SKM-1 treated with dmso at 0.1 percent for 144 hours (cell line): ENCODE measurements at regions not wholly inside any gene's neighbourhood (a gene's known extent, or its start where the extent isn't known, plus 50 kb on each side); places are given as distances from the start of the nearest gene placed in this dataset.
"Not testable (repeated sequence)": the region's sequence is repeated elsewhere in the genome, so short reads cannot be mapped to it uniquely, and the experiment has no call there.

Source experiments
- DNase-seq: peaks from one replicate; lab custom pipeline; 2025; ENCODE audit not compliant: unreplicated experiment; lab: John Stamatoyannopoulos, UW

DNA sequence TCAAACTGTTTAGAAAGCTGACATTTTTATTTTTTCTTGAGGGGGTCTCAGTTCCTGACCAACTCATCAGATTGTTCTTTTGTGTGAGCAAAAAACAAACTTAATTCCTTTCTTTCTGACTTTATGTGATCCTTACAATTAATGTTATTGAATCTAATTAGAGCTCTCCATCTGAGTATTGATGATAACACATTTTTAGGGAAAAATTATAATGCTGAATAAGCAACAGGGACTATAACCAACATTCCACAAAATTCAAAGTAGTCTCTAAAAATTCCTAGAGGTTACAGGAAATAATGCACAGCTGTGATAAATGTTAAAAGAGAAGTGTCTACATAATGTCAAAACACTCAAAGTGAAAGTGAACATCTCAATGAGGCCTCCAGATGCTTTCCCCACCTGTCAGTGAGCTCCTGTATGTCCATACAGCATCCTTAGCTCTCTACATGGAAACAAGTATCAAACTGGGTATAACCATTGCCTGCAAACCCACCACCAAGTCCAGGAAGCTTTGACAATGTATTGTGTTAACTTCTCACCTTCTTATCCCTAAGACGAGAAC, 786.0 kb upstream of the SLC39A10 start:
- DNase-seq, result no peak

DNA sequence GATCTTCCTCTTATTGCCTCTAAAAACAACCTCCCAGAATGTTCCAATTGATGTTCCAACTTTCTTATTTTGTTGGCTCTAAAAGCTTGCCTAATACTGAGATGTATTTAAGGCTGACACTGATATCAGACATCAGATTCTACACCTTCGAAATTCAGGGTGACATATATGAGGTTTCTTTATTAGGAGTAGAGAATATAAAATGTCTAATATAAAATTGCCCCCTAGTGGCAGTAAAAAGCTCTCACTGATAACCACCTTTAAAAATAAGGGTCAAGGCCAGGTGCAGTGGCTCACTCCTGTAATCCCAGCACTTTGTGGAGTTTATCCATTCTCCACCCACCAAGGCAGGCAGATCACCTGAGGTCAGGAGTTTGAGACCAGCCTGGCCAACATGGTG, 789.7 kb upstream of the SLC39A10 start:
- peak; percentile 24 for DNase-seq

DNA sequence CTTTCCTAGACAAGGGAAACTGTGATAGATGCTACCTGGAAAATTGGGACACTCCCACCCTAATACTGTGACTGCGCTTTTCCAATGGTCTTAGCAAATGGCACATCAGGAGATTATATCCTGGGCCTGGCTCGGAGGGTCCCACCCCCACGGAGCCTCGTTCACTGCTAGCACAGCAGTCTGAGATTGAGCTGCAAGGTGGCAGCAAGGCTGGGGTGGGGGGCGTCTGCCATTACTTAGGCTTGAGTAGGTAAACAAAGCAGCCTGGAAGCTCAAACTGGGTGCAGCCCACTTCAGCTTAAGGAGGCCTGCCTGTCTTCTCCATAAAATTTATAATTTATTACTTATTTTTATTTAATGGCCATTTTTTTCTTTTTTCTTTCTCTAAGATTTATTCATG, 802.1 kb upstream of the SLC39A10 start:
- no peak for DNase-seq

DNA sequence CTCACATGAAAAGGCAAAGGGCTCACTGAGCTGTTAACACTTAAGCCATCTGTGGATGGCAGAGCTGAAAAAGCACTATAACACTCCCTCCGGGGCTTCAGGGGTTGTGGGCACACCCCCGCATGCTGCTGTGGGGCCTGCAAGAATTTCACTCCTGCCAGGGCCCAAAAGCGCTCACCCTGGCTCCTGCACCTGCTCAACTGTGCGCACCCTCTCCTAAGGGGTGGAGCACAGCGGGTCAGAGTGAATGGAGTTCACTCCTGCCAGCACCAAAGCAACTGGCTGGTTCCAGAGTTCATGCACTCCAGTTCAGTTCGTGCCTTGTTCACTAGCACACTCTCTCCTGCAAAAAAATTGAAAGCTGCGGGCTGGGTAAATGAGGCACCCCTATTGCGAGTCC, 814.2 kb upstream of the SLC39A10 start:
- DNase-seq, result no peak

DNA sequence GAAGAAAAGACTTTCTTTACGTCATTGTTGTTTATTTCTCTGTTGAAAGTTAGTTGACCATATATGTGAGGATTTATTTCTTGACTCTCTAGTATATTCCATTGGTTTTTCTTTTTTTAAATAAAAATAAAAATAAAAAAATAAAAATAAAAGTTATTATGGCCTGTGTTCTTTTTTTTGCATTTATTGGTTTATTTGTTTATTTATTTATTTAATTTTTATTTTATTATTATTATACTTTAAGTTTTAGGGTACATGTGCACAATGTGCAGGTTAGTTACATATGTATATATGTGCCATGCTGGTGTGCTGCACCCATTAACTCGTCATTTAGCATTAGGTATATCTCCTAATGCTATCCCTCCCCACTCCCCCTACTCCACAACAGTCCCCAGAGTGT, 822.7 kb upstream of the SLC39A10 start:
- not testable (repeated sequence) for DNase-seq

DNA sequence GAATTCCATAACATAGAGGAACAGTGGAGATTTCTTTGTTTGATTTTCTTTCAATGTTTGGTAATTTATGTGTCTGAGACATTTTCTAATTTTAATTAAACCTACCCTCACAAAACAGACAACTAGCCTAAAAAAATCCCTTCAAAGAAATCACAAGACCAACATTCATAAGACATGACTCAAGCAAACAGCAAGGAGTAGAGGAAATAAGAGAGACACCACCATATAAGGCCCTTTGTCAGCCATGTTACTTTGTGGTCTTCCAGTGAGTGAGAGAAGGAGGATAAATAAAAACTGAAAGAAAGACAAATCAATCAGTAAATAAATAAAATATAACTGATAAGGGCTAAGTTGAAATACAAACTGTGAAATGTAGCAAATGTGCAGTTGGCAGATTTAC, 830.8 kb upstream of the SLC39A10 start:
- DNase-seq, result no peak

DNA sequence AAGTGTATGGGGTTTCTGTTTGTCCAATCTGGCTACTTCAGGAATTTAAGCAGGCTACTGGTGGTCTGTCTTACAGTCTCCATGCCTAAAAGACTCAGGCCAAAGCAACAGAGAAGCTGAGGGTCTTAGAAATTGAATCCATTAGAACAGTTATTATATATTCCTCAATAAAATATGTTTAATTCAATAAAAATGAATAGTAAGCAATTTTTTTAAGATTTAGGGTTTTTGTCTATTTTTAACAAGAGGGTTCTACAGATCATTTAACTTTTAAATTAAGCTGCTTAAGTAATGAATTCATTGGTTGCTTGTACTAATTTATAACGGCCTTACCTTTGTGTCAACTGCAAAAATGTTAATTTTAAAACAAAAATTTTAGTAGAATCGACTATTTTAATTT, 832.6 kb upstream of the SLC39A10 start:
- DNase-seq, result no peak

DNA sequence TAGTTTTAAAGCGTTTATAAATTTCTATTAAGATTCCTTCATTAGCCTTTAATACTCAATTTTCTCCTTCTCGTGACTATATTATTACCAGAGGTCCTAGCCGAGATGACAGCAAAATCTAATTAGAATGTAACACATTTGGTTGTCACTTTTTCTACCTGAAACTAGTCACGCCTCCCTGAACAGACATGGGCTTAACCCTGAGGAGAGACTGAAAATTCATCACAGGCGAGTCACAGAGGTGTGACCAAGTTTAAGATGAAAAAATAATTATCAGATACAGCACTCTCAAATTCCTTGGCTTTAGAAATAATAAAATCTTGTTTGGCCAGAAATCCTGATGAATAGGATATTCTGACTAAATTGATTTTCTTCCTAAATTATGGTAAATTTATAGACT, 834.4 kb upstream of the SLC39A10 start:
- DNase-seq, result no peak

DNA sequence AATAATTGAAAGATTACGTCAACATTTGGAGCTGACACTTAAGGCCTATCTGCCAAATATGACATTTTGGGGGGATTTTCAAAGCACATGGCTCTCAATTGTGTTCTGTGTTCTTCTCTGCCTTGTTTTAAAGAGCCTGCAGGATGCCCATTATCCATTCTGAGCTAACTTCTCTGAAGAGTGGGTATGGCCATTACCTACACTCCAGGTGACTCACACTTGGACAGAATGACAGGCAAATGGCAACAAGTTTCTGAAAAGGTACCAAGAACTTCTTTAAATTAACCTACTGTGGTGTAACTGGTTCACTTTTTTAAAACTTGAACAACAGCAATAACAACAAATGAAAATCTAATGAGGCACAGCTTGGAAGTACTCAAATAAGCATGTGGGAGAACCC, 834.9 kb upstream of the SLC39A10 start:
- DNase-seq, result no peak

DNA sequence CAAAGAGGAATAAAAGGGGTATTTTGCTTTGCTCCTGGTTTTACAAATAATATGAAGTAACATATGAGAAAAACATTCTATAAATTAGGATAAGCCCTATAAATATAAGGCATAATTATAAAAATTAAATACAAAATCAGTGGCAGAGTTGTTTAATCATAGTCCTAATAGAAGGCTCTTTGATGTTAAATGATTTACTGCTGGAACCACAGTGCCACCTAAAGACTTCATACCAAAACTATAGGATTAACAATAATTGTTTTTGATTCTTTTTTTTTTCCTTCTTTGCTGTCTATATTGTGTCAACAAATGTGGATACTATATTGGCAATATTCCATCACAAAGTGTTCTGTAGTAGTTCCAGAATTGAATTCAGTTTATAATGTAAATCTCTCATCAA, 837.7 kb upstream of the SLC39A10 start:
- DNase-seq, result no peak

DNA sequence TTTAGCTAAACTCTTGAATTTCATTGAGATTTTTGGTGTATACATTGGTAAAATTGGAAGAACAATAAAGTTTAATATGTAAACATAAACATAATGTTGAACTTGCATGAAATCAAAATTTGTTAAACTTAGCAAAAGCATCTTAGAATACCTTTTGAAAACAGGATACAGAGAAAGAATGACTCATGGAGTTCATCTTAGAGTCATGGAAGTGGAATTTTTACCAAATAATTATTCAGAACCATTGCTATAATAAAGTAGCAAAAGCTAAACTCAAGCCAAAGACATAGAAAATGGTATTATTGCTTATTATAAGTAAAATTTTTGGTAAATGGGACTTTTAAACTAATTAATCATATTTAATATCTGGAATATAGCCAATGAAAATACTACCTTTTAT, 841.6 kb upstream of the SLC39A10 start:
- DNase-seq, result no peak

DNA sequence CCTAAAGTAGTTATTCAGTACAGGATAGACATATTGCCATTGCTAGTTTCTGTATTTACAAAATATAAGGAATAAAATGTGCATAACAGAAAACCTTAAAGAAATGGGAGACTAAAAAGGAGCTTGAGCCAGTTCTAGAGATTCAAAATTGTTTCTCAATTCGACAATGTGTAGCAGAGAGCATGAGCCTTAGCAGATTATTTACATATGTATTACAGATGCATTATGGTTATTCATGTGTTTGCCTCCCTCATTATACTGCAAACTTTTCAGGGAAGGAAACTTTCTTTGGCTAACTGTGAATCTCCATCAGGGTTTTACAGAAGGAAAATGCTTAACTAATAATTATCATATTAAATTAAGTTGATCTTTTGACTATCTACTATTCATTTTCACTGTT, 854.4 kb upstream of the SLC39A10 start:
- no peak for DNase-seq

DNA sequence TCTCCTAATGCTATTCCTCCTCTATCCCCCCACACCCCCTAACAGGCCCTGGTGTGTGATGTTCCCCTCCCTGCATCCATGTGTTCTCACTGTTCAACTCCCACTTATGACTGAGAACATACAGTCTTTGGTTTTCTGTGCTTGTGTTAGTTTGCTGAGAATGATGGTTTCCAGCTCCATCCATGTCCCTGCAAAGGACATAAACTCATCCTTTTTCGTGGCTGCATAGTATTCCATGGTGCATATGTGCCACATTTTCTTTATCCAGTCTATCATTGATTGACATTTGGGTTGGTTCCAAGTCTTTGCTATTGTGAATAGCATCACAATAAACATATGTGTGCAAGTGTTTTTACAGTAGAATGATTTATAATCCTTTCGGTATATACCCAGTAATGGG, 870.0 kb upstream of the SLC39A10 start:
- not testable (repeated sequence) for DNase-seq

DNA sequence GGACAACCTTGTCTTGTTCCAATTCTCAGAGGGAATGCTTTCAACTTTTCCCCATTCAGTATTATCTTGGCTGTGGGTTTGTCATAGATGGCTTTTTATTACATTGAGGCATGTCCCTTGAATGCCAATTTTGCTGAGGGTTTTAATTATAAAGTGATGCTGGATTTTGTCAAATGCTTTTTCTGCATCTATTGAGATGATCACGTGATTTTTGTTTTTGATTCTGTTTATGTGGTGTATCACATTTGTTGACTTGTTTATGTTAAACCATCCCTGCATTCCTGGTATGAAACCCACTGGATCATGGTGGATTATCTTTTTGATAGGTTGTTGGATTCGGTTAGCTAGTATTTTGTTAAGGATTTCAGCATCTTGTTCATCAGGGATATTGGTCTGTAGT, 885.6 kb upstream of the SLC39A10 start:
- DNase-seq, result not testable (repeated sequence)

DNA sequence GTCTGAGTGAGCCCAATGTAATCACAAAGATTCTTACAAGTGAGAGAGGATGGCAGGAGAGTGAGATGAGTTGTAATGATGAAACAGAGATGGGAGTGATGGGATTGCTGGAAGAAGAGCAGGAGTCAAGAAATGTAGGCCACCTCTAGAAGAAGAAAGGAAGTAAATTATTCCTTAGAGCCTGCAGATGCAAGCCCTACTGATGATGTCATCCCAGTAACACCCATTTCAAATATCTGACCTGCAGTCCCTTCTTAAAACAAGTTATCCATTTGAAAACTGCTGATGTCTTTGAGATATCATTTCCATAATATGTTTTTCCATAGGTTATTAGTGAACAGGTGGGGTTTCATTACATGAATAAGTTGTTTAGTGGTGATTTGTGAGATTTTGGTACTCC, 888.0 kb upstream of the SLC39A10 start:
- DNase-seq, result no peak

DNA sequence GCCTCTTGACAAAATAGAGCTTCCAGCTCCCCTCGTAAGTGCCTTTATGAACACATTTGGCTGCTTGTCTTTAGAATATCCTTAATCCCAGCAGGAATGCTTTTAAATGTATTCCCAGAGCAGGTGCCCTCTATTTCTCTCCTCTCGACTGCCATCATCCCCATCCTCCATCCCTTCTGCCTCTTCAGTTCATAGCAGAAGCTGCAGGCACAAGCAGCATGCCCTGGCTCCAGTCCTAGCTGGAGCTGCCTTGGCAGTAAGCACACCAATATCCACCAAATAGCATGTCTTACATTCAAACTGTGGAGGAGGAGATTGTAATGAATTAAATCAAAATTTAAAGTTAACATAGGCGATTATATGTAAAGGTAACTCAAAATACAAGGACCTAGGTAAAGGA, 891.3 kb upstream of the SLC39A10 start:
- no peak for DNase-seq

DNA sequence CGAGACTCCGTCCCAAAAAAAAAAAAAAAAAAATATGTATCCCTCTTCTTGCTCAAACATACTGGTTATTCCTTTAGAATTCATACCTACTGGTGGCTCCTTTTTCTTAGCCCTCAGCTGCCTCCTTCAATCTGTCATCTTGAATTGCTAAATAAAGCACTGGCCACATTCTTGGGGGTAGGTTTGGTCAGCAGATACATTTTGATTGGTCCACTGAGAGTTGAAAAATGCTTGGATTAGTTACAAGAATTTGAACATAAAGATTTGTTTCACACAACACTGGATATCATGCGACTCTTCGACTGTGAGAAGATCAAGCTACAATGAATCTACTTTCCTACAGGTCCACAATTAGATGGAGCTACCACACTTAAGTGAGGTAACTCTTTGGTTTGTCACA, 906.1 kb upstream of the SLC39A10 start:
- DNase-seq, result no peak

DNA sequence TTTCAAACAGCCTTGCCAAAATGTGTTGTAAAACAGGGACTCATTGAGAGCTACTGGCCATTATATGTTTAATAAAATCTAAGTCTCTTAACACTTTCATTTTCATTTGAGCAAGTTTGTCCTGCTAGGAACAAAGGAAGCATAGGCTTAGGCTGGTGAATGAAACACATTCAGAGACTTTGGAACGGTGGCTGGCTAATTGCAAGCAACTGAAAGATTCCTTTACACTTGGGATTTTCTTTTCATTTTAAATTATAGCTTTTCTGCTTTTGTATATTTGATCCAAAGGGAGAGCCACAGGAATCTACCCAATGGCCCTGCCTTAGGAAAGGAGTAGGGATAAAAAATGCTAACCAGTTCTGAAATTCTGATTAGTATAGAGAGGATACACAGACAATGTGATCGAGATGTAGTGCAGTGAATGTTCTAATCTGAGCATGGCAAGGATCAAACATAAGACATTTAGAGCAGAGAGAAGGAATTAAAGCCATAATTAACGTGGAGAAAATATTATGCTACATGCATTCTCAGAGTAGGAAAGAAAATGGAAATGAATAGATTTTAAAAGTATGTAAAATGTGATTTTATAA, 911.4 kb upstream of the SLC39A10 start:
- DNase-seq, result no peak

DNA sequence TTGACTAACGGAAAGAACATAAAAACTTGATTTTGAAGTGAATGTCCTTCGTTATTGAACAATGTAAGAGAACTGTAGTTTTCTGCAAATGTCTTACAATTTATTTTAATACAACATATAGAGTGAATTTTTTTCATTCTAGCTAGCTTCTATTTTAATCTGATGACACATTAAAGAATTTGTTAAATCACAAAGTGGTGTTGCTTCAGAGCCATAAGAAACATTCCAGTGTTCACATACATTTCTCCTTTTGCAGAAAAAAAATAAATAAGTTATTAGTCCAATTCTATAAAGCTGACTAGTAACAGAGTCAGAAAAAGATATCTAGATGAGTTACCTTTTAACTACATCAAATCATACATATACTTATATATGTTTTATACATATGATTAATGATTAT, 914.3 kb upstream of the SLC39A10 start:
- DNase-seq, result no peak

DNA sequence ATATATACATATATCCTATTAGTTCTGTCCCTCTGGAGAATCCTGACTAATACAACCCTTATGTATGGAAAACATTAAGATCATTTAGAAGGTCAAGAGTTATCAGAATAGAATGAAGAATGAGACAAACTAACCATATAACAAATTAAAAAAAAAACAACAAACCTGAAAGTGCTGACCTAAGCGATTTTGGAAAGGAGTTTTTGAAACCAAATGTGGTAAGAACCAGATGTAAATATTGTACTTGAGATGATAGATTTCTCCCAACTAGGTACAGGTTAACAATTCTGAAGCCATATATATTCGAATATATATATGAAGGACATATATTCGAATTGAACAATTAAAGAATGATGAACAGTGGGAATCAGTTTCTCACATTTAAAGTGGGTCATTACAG, 917.8 kb upstream of the SLC39A10 start:
- DNase-seq, result no peak

DNA sequence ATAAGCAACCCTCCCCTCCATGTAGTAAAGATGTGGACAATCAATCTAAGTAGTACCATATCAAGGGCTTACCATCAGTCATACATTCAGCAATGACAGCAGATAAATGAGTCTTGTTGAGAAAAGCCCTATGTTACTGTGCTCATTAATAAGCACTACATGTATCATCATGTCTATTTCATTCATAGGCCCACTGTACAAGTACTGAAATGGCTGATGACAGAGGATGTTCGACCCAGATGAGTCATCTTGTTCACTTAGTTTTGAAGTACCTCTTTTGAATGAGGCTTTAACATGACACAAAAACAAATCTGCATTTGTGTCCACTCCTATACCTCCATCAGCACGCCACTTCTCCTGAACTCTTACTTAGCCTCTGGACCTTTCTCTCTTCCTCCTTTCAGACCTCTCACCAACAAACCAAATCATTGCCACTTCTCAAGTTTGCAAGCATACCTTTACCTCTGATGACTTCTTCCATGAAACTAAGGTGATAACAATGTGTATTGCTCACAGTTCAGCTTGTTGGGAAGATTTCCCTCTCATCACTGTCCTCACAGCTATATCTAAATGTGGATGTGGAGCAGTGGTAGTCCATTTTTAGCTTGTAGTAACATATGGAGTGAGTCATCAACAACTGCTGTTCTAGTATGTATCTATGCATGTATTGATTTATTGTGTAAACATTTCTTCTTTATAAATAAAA, 921.0 kb upstream of the SLC39A10 start:
- no peak for DNase-seq

DNA sequence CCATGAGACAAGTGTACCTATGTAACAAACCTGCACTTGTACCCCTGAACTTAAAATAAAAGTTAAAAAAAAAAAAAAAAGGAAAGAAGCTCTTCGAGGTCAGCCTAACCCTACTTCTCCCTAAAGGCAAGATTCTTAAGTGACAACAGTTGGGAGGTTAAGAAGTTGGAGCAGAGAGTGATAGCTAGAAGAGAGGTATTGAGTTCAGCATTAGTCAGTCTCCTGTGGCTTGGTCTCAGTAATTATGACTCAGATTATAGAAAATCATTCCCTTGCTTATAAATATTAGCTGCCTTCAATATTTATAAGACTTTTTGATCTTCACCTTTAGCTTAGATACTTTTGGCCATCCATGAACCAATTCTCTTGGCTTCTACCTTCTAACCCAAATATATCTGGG, 926.8 kb upstream of the SLC39A10 start:
- DNase-seq, result no peak

DNA sequence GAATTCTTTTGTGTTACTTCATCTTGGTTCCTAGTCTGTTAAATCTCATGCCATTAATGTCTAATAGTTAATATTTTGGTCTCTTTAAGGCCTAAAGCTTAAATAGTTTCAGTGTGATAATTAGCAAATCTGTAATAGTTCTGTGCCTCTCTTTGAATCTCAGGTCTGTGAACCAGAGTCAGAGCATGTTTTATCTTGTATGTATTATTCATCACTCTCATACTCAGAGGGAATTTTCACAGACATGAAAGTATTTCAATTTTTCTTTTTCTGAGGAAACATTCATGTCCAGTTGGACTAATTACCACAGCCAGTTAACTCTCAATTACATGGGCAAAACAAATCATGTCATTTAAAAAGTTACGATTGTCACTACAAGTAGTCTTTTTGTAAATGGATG, 931.9 kb upstream of the SLC39A10 start:
- no peak for DNase-seq
